AG20443 (cell line): ENCODE measurements at regions not wholly inside any gene's neighbourhood (a gene's known extent, or its start where the extent isn't known, plus 50 kb on each side); places are given as distances from the start of the nearest gene placed in this dataset.

ENCODE experiments used
- DNase-seq: peaks from one replicate; pipeline ENCODE4 v3.0.0; 2012; ENCODE audit warnings: low spot score, mixed read lengths

GRCh38 chr7:33661430-33662160, 243.7 kb upstream of the BMPER start:
- no peak for DNase-seq

- DNase-seq: no peak
Measured at GRCh38 chr7:33666531-33666930, 238.8 kb upstream of the BMPER start.

DNA sequence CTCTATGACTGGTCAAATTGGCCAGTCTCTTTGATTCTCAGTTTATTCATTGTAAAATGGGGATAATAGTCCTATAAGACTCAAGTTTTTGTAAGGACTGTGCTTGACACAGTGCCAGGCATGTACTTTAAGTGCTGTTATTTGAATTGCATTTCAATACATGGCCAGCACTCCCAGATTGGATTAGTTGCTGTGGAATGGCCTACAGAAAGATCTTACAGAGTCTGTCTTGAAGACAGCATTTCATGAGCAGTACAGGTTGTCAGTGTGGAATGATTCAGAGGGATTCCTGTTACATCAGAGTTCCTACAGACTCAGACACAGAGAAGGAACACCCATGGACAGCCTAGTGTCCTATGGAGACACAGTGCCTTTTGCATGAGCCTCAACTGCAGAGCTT, 238.1 kb upstream of the BMPER start:
- peak; percentile 31 for DNase-seq

DNA sequence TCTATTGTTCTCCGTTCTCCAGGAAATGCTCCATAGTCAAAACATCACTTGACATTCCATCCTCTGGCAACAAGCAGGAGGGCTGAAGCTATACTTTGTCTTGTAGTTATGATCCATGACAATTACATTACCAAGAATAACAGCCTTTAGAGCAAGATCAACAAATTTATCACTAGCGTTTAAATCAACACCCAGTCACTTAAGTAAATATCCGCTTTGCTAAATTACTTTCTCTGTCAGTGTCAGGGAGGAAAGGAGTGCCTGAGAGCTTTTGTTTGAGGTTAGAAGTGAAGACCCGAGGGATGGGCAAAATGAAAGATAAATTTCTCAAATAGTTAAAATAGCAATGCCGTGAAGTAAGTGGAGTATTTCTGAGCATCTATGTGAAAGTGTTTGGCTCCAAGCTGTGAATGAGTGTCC, 236.1 kb upstream of the BMPER start:
- DNase-seq: no peak

- DNase-seq: no peak
Measured at GRCh38 chr7:33671531-33672262, 233.6 kb upstream of the BMPER start.

- no peak for DNase-seq
Measured at GRCh38 chr7:33673029-33673700, 232.2 kb upstream of the BMPER start.

DNA sequence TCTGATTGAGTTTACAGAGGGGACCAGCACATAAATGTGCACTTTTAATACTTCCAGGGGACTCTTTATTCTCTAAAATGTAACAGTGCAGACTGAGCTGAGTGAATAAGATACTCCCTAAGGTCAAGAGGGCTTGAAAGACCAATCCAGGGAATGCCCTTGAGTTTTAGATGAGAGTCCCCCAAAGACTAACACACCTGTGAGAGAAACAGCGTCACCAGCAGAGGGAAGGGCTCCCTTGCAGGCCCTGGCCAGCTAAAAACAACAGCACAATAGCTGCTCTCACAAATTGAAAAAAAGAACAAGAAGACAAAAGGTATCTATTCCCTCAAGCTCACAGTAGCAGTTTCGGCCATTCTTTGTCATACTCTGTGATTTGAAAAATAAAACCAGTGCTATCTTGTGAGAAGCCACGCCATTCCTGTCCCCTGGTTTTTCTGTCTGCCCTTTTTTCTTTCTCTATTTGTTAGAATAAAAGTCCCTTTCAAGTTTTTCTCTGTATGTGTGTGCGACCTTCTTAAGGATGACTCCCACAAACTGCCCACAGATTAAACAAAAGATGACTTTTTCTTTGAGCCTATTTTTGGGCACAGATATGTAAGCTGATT, 230.4 kb upstream of the BMPER start:
- no peak for DNase-seq

- DNase-seq: no peak
Measured at GRCh38 chr7:33677556-33677955, 227.8 kb upstream of the BMPER start.

DNA sequence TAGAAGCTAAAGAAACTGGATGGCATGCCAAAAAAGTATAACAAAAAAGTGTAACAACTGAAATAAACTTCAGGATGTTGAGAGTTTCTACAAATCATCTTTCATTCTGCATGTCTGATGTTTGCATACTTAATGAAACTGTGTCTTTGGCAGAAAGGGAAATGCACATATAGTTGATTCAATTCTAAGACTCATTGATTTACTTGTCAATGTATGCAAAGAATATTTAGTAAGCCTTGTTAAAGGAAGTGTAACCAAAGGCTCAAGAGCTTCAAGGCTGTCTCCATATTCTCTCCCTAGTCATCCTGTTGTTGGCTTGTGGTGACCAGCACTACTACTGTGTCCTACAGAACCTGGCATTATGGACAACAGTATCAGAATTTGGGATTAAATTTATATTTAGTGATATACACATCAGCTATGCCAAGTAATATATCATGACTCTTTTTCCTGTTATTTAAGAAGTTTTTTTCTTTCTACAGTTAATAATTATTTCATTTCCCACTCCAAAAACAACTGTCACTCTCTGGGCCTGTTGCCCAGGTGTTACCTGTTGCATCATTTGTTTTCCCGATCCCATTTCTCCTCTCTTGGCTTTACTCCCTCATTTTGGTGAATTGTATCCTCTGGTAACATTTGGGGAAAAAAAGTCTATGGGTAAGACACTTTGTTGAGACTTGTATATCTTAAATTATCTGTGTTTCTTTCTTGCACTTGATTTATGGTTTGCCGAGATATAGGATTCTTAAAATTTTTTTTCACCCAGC, 226.6 kb upstream of the BMPER start:
- DNase-seq: no peak

DNA sequence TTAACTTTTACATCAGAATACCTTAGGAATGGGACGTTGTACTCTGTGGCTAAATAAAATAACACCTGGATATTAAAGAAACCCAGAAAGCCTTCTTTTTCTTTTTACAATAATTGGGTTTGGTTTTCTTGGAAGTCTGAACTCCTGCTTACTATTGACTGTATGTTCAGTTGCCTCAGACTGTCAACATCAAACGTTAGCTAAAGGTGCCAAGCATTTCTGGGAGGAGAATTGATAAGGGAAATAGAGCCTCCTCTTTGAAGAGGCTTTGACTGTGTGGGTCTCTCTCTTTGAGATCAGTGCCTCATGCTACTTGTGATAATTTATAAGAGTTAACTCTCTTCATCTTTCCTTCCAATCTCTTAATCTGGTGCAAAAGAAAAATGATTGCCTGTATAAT, 224.7 kb upstream of the BMPER start:
- no peak for DNase-seq

- DNase-seq: no peak
Measured at GRCh38 chr7:33685503-33685902, 219.8 kb upstream of the BMPER start.

DNA sequence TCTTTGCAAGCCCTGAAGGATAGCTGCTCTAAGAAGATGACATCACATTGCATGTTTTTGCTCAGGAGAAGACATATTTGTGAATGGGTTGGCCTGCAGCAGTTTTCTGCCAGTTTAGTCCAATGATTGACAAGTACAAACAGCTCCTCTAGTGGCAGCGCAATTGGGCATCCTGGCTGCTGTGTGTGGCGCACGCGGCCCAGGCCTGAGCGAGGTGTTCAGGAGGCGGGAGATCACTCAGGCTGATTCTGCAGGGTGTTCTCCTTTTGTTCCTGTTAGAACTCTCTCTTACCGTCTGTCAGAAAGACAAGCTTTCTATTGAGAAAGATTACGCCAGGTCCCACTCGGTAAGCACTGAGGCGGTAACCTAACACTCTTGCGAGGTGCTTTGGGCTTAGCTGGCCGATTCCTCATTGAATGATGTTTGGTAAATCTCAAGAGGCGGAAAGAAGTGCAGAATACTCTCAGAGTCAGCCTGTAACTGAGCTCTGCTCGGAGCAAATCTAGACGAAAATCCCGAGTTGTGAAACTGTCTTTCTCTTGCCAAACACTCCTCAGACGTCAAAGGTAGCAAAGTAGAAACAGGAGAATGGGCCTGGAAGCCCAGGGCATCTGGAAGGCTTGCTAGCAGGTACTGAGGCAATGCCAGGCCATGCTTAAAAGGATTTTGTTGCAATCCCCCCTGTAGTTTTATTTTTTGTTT, 219.2 kb upstream of the BMPER start:
- no peak for DNase-seq

DNA sequence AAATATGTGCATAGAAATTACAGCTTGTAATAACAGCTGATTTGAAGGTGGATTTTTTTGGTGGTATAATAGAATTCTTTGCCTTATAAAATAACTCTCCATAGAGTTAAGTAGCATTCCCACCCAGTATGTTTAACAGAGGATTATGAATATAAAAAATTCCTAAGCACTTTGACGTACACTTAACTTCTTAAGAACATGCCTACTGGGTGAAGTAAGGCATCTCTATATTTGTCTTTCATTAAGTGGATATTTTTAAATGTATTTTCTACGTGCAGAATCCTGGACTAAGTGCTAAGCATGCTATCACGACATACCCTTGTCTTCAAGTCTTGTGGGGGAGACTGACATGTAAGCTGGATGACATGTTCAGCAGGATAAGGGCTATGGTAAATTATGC, 217.7 kb upstream of the BMPER start:
- DNase-seq: no peak

GRCh38 chr7:33691180-33691579, 214.2 kb upstream of the BMPER start:
- no peak for DNase-seq

DNA sequence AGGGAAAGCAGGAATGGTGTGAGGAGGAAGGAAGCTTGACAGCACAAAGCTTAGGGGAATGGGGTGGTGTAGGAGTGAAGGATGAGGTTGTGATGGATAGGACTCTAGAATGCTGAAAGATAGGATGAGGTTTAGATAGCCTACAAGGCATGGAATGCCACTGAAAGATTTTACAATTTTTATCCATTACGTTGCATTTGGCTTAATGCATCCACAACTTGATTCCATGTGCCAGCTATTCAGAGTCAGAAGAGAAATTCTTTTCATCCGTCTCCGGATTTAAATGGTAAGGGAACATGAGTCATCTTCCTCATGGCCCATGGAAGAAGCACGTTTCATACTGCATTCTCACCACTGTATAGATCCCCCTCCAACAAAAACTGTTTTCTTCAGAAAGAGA, 212.4 kb upstream of the BMPER start:
- DNase-seq: peak; percentile 74

GRCh38 chr7:33694006-33694405, 211.3 kb upstream of the BMPER start:
- DNase-seq: no peak

DNA sequence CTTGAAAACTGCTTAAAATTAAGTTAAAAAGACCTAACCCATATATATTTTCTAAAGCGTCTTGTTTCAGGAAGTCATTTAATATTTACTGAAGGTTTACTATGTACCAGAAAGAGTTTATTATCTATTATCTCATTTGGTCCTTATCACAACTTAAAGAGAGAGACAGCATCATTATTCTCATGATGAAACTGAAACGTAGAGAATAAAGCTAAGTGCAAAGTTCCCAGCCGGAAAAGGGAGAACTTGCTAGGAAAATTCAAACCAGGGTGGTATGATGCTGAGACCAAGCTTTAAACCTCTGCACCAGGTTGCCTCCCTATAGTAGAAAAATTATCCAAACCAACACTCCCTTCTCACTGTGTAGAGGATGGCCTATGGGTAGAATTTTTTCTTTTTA, 207.7 kb upstream of the BMPER start:
- DNase-seq: no peak

GRCh38 chr7:33698041-33698440, 207.3 kb upstream of the BMPER start:
- no peak for DNase-seq

GRCh38 chr7:33698692-33699128, 206.6 kb upstream of the BMPER start:
- no peak for DNase-seq

GRCh38 chr7:33700001-33700899, 205.1 kb upstream of the BMPER start:
- no peak for DNase-seq
